Large intestine (tissue), 3 donors: ENCODE measurements at regions not wholly inside any gene's neighbourhood (a gene's known extent, or its start where the extent isn't known, plus 50 kb on each side); places are given as distances from the start of the nearest gene placed in this dataset.
A peak's percentile ranks its signal among the peaks of the same experiment; 100 is the strongest.

Experiments used
- DNase-seq, 2 donors: peaks; one replicate each; pipeline versions ENCODE4 v3.0.0 to v3.0.0-alpha.2; 2013
- H3K27ac ChIP-seq: one replicate; pipeline ENCODE4 v1.5.1; 2013; ENCODE audit warnings: low read length
- H3K27me3 ChIP-seq: 2 replicates; pipeline ENCODE4 v1.6.1; 2013; ENCODE audit warnings: low read length; ENCODE audit not compliant: control insufficient read depth, insufficient read depth
- H3K36me3 ChIP-seq: 2 replicates; pipeline ENCODE4 v1.6.1; 2013; ENCODE audit warnings: low read length; ENCODE audit not compliant: control insufficient read depth, insufficient read depth
- H3K4me1 ChIP-seq: one replicate; pipeline ENCODE4 v1.6.1; 2013; ENCODE audit warnings: low read length; ENCODE audit not compliant: control insufficient read depth, insufficient read depth
- H3K4me3 ChIP-seq: one replicate; pipeline ENCODE4 v1.5.1; 2013; ENCODE audit warnings: low read length
- H3K9me3 ChIP-seq: one replicate; pipeline ENCODE4 v1.6.1; 2013; ENCODE audit warnings: mild to moderate bottlenecking, low read depth, low read length, moderate library complexity; ENCODE audit not compliant: control insufficient read depth
- WGBS: methylation state at CpG from one replicate; pipeline ENCODE4 v1.1.5; 2013; ENCODE audit warnings: low lambda C conversion rate; ENCODE audit not compliant: insufficient coverage; 5-methylcytosine and 5-hydroxymethylcytosine counted together

- Histone ChIP-seq H3K36me3 (no peaks in the 10 kb centered on the region), H3K9me3 (no peaks in the 10 kb centered on the region), H3K4me1 (no peaks in the 10 kb centered on the region), H3K27me3 (no peaks in the 10 kb centered on the region), H3K4me3 (no peak overlapping the region), H3K27ac (no peak overlapping the region)
- no CpG with 5 or more reads among the region's 6 CpGs for WGBS
- DNase-seq, result no peak
Observed at GRCh38 chr5:175329976-175330375, 114.0 kb downstream of the DRD1 start.

- WGBS, result no CpG with 5 or more reads among the region's 3 CpGs
- Histone ChIP-seq H3K27ac (no peak overlapping the region), H3K4me1 (no peaks in the 10 kb centered on the region), H3K27me3 (no peaks in the 10 kb centered on the region), H3K9me3 (no peaks in the 10 kb centered on the region), H3K36me3 (no peaks in the 10 kb centered on the region), H3K4me3 (no peak overlapping the region)
- DNase-seq, result no peak
Observed at GRCh38 chr5:175328687-175329086, 115.3 kb downstream of the DRD1 start.

- Histone ChIP-seq H3K4me3 (no peak overlapping the region), H3K36me3 (no peaks in the 10 kb centered on the region), H3K9me3 (no peaks in the 10 kb centered on the region), H3K27me3 (no peaks in the 10 kb centered on the region), H3K27ac (no peak overlapping the region), H3K4me1 (no peaks in the 10 kb centered on the region)
- no CpG with 5 or more reads among the region's 4 CpGs for WGBS
- DNase-seq, result no peak
Observed at GRCh38 chr5:175328176-175328575, 115.8 kb downstream of the DRD1 start.

GRCh38 chr5:175325681-175326080, 118.3 kb downstream of the DRD1 start:
- DNase-seq, result no peak
- Histone ChIP-seq H3K27me3 (no peaks in the 10 kb centered on the region), H3K9me3 (no peaks in the 10 kb centered on the region), H3K4me1 (no peaks in the 10 kb centered on the region), H3K36me3 (no peaks in the 10 kb centered on the region), H3K27ac (no peak overlapping the region), H3K4me3 (no peak overlapping the region)

GRCh38 chr5:175321927-175322532, 122.0 kb downstream of the DRD1 start:
- DNase-seq, result peak in 1 of 2 donors; percentile 23
- Histone ChIP-seq H3K27me3 (no peaks in the 10 kb centered on the region), H3K27ac (no peak overlapping the region), H3K9me3 (no peaks in the 10 kb centered on the region), H3K4me1 (no peaks in the 10 kb centered on the region), H3K36me3 (no peaks in the 10 kb centered on the region), H3K4me3 (no peak overlapping the region)
- 80% methylated on average over 1 of the region's 3 CpGs for WGBS

GRCh38 chr5:175319199-175319598, 124.8 kb downstream of the DRD1 start:
- Histone ChIP-seq H3K27me3 (no peaks in the 10 kb centered on the region), H3K4me3 (no peak overlapping the region), H3K9me3 (no peaks in the 10 kb centered on the region), H3K27ac (no peak overlapping the region), H3K36me3 (no peaks in the 10 kb centered on the region), H3K4me1 (no peaks in the 10 kb centered on the region)
- no CpG with 5 or more reads among the region's 2 CpGs for WGBS
- no peak for DNase-seq

- Histone ChIP-seq H3K4me1 (no peaks in the 10 kb centered on the region), H3K27me3 (no peaks in the 10 kb centered on the region), H3K27ac (no peak overlapping the region), H3K4me3 (no peak overlapping the region), H3K9me3 (no peaks in the 10 kb centered on the region), H3K36me3 (no peaks in the 10 kb centered on the region)
- no peak for DNase-seq
Observed at GRCh38 chr5:175317872-175318271, 126.1 kb downstream of the DRD1 start.

GRCh38 chr5:175309218-175309810, 134.7 kb downstream of the DRD1 start:
- no peak for DNase-seq
- H3K27ac ChIP-seq, result no peak overlapping the region
- no CpG with 5 or more reads among the region's 2 CpGs for WGBS

GRCh38 chr5:175308701-175309100, 135.3 kb downstream of the DRD1 start:
- Histone ChIP-seq H3K36me3 (no peaks in the 10 kb centered on the region), H3K4me1 (no peaks in the 10 kb centered on the region), H3K27ac (no peak overlapping the region), H3K27me3 (no peaks in the 10 kb centered on the region), H3K9me3 (no peaks in the 10 kb centered on the region), H3K4me3 (no peak overlapping the region)
- no peak for DNase-seq
- 80% methylated on average over 4 of the region's 5 CpGs for WGBS

More at GRCh38 chr5:175309218-175309810, 134.7 kb downstream of the DRD1 start:
- Histone ChIP-seq H3K4me1 (no peaks in the 10 kb centered on the region), H3K27me3 (no peaks in the 10 kb centered on the region), H3K36me3 (no peaks in the 10 kb centered on the region), H3K4me3 (no peak overlapping the region), H3K9me3 (no peaks in the 10 kb centered on the region)

GRCh38 chr5:175306381-175306780, 137.6 kb downstream of the DRD1 start:
- Histone ChIP-seq H3K36me3 (no peaks in the 10 kb centered on the region), H3K27me3 (no peaks in the 10 kb centered on the region), H3K4me1 (no peaks in the 10 kb centered on the region), H3K27ac (no peak overlapping the region), H3K4me3 (no peak overlapping the region), H3K9me3 (no peaks in the 10 kb centered on the region)
- WGBS, result no CpG with 5 or more reads among the region's 2 CpGs
- no peak for DNase-seq

- Histone ChIP-seq H3K4me1 (no peaks in the 10 kb centered on the region), H3K36me3 (no peaks in the 10 kb centered on the region), H3K4me3 (no peak overlapping the region), H3K27me3 (no peaks in the 10 kb centered on the region), H3K27ac (no peak overlapping the region), H3K9me3 (no peaks in the 10 kb centered on the region)
- no peak for DNase-seq
- WGBS, result 80% methylated on average over 1 of the region's 5 CpGs
Observed at GRCh38 chr5:175305251-175305650, 138.7 kb downstream of the DRD1 start.
